ENCODE measurements at regions not wholly inside any gene's neighbourhood (a gene's known extent, or its start where the extent isn't known, plus 50 kb on each side); places are given as distances from the start of the nearest gene placed in this dataset.

DNA sequence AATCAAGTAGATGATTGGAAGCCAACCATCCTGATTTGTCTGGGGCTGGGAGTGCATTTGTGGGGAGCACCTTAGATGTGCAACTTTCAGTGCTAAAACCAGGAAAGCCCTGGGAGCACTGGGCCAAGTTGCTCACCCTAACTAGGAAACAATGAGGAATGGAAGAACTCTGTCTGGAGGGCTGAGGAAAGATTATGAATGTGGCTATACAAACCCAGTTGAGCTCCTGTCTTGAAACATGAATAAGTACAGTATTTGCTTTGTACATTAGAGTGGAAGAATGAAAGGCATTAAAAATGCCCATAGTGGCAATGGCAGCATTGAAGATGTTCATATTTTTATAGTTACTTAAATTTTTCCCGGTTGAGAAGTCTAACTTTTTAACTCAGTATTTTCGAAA, 121.1 kb downstream of the HDGFL1 start:
- Histone ChIP-seq H3K27ac (ENCODE audit: extremely low read length, insufficient read depth, low read length) (no peak overlapping the region), H3K4me1 (ENCODE audit: insufficient read depth, low read length) (no peaks in the 10 kb centered on the region), H3K4me2 (ENCODE audit: low read depth, low read length) (no peak overlapping the region), H3K79me2 (ENCODE audit: insufficient read depth, low read length) (no peaks in the 10 kb centered on the region), H3K36me3 (replicated peaks in 1 of 2; ENCODE audit: control insufficient read depth in 1 of 2, insufficient read depth in 2 of 2, low read length in 2 of 2) (no peaks in the 10 kb centered on the region), H3K9ac (ENCODE audit: insufficient read depth, low read depth, low read length) (no peak overlapping the region), H4K20me1 (ENCODE audit: insufficient read depth, low read length) (no peaks in the 10 kb centered on the region), H3K4me3 (replicated peaks in 1 of 3; ENCODE audit: insufficient read depth in 1 of 3, low read depth in 2 of 3, low read length in 3 of 3) (no peak overlapping the region), H3K9me3 (ENCODE audit: low read length) (peaks cover 70% of the 10 kb centered on the region), H3K27me3 (ENCODE audit: control insufficient read depth in 1 of 2, insufficient read depth in 2 of 2, low read length in 2 of 2) (no peaks in the 10 kb centered on the region), H2AFZ (ENCODE audit: low read length) (no peak overlapping the region)
- no peak for ATAC-seq
- 3% methylated on average over 2 of the region's 2 CpGs for WGBS (ENCODE audit: low lambda C conversion rate)
- ChIA-PET CTCF (ENCODE audit: low intra/inter-chr PET ratio, low total read pairs) (no interaction called here), POLR2A (no interaction called here)
- no peak for DNase-seq (ENCODE audit: low spot score)
- no peak for FAIRE-seq
- in situ Hi-C loops (cut with HindIII; ENCODE audit: extremely low pct_ligation_motif_present, low pct_unique_long_range_greater_than_20kb): no loop called here
- intact Hi-C loops (cut with micrococcal nuclease; ENCODE audit: unreplicated experiment): no loop called here
- BruUV-seq (replicated peaks): no TSS peak
- TF ChIP-seq POLR2A (IDR thresholded peaks at IDR 0.05; ENCODE audit: insufficient read depth in 1 of 2, low read depth in 2 of 2, low read length in 2 of 2) (no peak), ZHX2 (IDR thresholded peaks at IDR 0.05; ENCODE audit: low read depth) (no peak), ZHX2 (CRISPR knock-in tag; IDR thresholded peaks at IDR 0.05; ENCODE audit: borderline replicate concordance) (no peak), TBX2 (CRISPR knock-in tag; IDR thresholded peaks at IDR 0.05; ENCODE audit: borderline replicate concordance) (no peak), ZSCAN29 (CRISPR knock-in tag; conservative IDR thresholded peaks at IDR 0.05) (no peak), ZNF572 (CRISPR knock-in tag; IDR thresholded peaks at IDR 0.05) (no peak), ZNF256 (CRISPR knock-in tag; conservative IDR thresholded peaks at IDR 0.05) (no peak), GATAD1 (CRISPR knock-in tag; IDR thresholded peaks at IDR 0.05) (no peak), FOXM1 (CRISPR knock-in tag; IDR thresholded peaks at IDR 0.05) (no peak), GMEB2 (CRISPR knock-in tag; IDR thresholded peaks at IDR 0.05; ENCODE audit: low read depth) (no peak), ZNF260 (CRISPR knock-in tag; IDR thresholded peaks at IDR 0.05; ENCODE audit: borderline replicate concordance, low read depth) (no peak), RNF219 (CRISPR knock-in tag; IDR thresholded peaks at IDR 0.05) (no peak), ZNF10 (CRISPR knock-in tag; IDR thresholded peaks at IDR 0.05; ENCODE audit: borderline replicate concordance, low read depth) (no peak), ZNF644 (CRISPR knock-in tag; IDR thresholded peaks at IDR 0.05; ENCODE audit: low read depth) (no peak)

Data from HepG2 (cell line).